ENCODE measurements at regions not wholly inside any gene's neighbourhood (a gene's known extent, or its start where the extent isn't known, plus 50 kb on each side); places are given as distances from the start of the nearest gene placed in this dataset.

GRCh38 chr20:19949195-19949867 is 67.8 kb upstream of the NAA20 start:
- ATAC-seq (ENCODE audit: low FRiP score) (no peak), DNase-seq (ENCODE audit: low spot score) (no peak)
- TF ChIP-seq, protein P1, sequence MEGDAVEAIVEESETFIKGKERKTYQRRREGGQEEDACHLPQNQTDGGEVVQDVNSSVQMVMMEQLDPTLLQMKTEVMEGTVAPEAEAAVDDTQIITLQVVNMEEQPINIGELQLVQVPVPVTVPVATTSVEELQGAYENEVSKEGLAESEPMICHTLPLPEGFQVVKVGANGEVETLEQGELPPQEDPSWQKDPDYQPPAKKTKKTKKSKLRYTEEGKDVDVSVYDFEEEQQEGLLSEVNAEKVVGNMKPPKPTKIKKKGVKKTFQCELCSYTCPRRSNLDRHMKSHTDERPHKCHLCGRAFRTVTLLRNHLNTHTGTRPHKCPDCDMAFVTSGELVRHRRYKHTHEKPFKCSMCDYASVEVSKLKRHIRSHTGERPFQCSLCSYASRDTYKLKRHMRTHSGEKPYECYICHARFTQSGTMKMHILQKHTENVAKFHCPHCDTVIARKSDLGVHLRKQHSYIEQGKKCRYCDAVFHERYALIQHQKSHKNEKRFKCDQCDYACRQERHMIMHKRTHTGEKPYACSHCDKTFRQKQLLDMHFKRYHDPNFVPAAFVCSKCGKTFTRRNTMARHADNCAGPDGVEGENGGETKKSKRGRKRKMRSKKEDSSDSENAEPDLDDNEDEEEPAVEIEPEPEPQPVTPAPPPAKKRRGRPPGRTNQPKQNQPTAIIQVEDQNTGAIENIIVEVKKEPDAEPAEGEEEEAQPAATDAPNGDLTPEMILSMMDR (IDR thresholded peaks at IDR 0.05) = no peak

DNA sequence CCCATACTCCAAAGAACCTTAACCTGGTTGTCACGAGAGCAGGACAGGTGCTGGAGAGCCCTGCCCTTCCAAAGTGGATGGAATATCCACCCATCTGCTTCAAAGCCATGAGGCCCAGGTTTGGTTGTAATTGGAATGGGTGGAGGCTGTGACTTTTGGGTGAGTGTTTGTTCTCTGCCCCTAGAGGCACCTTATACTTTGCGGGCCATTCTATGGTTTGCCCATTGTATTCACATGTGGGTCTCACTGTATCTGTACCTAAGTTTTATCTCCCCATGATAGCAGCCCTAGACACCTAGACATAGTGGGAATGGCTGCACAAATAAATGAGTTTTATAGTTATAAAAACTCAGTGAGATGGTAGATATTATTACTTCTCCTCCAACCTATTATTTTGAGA is 67.1 kb upstream of the NAA20 start:
- ATAC-seq (ENCODE audit: low FRiP score) = no peak
- DNase-seq (ENCODE audit: low spot score) = no peak
- TF ChIP-seq, protein P1 (IDR thresholded peaks at IDR 0.05) = no peak

DNA sequence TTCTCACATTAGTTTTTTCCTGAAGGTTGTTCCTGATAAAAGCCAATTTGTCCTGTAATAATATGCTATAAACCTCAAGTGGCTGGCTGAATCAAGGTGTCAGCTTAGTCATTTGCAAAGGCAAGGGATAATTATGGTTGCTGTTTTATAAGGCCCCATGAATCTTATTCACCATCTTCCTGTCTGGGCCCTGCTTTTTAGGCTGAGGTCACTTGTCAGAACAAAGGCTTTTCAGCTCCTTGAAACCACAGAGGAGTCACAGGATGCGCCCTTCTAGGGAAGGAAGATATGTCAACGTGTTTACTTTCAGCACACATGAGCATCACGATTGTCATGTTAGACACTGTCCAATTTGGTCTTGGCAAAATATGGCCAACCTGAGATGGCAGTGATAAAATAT is 64.8 kb upstream of the NAA20 start:
- no peak for DNase-seq (ENCODE audit: low spot score)
- TF ChIP-seq, protein P1 (IDR thresholded peaks at IDR 0.05) = no peak
- no peak for ATAC-seq (ENCODE audit: low FRiP score)

GRCh38 chr20:19953606-19954005 is 63.6 kb upstream of the NAA20 start:
- TF ChIP-seq, protein P1 (IDR thresholded peaks at IDR 0.05) = no peak
- ATAC-seq (ENCODE audit: low FRiP score) (no peak), DNase-seq (ENCODE audit: low spot score) (no peak)

- ATAC-seq (ENCODE audit: low FRiP score) = no peak
- TF ChIP-seq, protein P1 (IDR thresholded peaks at IDR 0.05) = no peak
- DNase-seq (ENCODE audit: low spot score) = no peak
These were observed 60.2 kb upstream of the NAA20 start for GRCh38 chr20:19956976-19957375.

- ATAC-seq (ENCODE audit: low FRiP score) = no peak
- TF ChIP-seq, protein P1 (IDR thresholded peaks at IDR 0.05) = no peak
- no peak for DNase-seq (ENCODE audit: low spot score)
These were observed 58.9 kb upstream of the NAA20 start for GRCh38 chr20:19958219-19958618.

GRCh38 chr20:19958928-19959327 is 58.2 kb upstream of the NAA20 start:
- TF ChIP-seq, protein P1 (IDR thresholded peaks at IDR 0.05) = no peak
- no peak for ATAC-seq (ENCODE audit: low FRiP score)
- DNase-seq (ENCODE audit: low spot score) = no peak

Measured in omental fat pad (tissue), 3 donors.